Ovary (tissue), 7 donors: ENCODE measurements at regions not wholly inside any gene's neighbourhood (a gene's known extent, or its start where the extent isn't known, plus 50 kb on each side); places are given as distances from the start of the nearest gene placed in this dataset.

Source experiments
- DNase-seq, 5 donors: peaks; one replicate each; pipeline ENCODE4 v3.0.0-alpha.2; 2019 to 2020
- H3K27ac ChIP-seq, 2 donors: fragments of 200-600 bp; one replicate each; pipeline versions ENCODE4 v1.5.1 to v1.8.0; 2019 to 2022
- H3K27me3 ChIP-seq: fragments of 200-600 bp; one replicate; pipeline ENCODE4 v1.8.0; 2022
- H3K36me3 ChIP-seq: fragments of 200-600 bp; sonication (generic); one replicate; pipeline ENCODE4 v1.5.1; 2019
- H3K4me1 ChIP-seq: one replicate; pipeline ENCODE4 v1.8.1; 2013; ENCODE audit warnings: mild to moderate bottlenecking, moderate library complexity; ENCODE audit not compliant: insufficient read depth
- H3K4me3 ChIP-seq: fragments of 200-600 bp; sonication (generic); one replicate; pipeline ENCODE4 v1.5.1; 2017
- H3K9me3 ChIP-seq, 2 donors: fragments of 200-600 bp in 1 of 2; sonication (generic) in 1 of 2; one replicate each; pipeline versions ENCODE4 v1.5.1 to v1.8.1; 2013 to 2019; ENCODE audit warnings: mild to moderate bottlenecking in 1 of 2, moderate library complexity in 1 of 2
- CTCF ChIP-seq, 3 donors: fragments of 450-650 bp in 2 of 3; fragments of 200-600 bp in 1 of 3; IDR thresholded peaks; one replicate each; pipeline versions ENCODE4 v1.5.1 to v1.8.0; 2016 to 2022; ENCODE audit warnings: antibody characterized with exemption in 3 of 3, mild to moderate bottlenecking in 1 of 3
- EP300 ChIP-seq: sonication (generic); formaldehyde crosslinking; IDR thresholded peaks from one replicate; pipeline ENCODE4 v1.6.1; 2017; ENCODE audit warnings: antibody characterized with exemption
- POLR2A ChIP-seq: fragments of 450-650 bp; IDR thresholded peaks from one replicate; pipeline ENCODE4 v1.6.1; 2017; ENCODE audit warnings: antibody characterized with exemption, mild to moderate bottlenecking, moderate library complexity
- WGBS, 3 donors: extraction: QIAGEN DNeasy Blood & Tissue Kit in 1 of 3; methylation state at CpG; one replicate each; pipeline versions ENCODE4 v1.1.5 to v1.1.7; 2013 to 2017; 5-methylcytosine and 5-hydroxymethylcytosine counted together
- intact Hi-C, 4 donors: fragments of 100-400 bp; cut with DNase I; formaldehyde crosslinking; loops; one replicate each; pipeline versions ENCODE4 v1.11.0 to v1.15.1; 2022 to 2023
- donor health status: DM: no; HTN: no; CAD: no; lungs with moderate emphysema.
- donor health status: DM: no; HTN: no; CAD: no.
- donor health status: Bipolar disorder and iron deficiency.
- donor health status: DM: no; HTN: no; CAD: no.
- donor health status: DM: yes; HTN: yes; CAD: no.

DNA sequence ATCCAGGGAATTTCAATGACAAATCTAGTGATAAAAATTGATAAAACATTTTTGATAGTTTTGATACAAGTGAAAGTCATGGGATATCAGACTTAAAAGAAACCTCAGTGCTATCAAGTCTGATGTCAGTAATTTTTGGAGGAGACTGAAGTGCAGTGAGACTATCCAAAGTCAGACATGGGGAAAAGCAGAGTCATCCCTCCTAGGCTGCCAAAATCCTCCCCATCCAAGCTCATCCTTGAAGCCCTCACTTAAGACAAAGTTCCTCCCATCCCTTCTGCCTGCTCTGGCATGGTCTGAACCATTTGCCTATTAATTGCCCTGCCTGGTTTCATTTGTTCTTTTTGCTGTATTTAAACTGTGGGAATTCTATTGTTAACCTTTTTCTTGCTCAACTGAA is 456.9 kb upstream of the UBE2E2 start:
- H3K27ac ChIP-seq, result no peak overlapping the region
- intact Hi-C loops, result no loop called here

DNA sequence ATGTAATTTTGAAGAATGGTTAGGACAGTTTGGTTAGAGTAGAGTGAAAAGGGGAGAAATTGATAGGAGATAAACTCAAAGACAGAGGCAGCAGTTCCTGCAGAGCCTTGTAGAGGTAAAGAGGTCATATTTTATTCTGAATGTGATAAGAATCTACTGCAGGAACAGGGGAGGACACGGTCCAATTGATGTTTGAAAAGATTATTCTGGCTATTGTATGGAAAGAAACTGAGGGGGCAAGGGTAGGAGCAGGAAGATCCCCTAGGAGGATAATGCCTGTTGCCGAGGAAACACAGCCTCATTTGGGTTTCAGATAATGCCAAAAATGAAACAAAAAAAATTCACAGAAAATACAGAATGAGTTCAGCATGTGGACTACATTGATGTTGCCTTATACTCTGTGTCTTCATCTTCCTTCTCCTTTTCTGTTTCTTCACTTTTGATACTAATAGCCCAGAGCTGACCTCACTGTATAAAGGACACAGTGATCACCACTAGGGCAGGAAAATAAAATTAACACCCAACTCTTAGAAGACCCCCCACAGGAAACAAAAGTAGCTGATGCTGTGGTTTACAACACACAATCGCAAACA is 454.6 kb upstream of the UBE2E2 start:
- H3K27ac ChIP-seq, result no peak overlapping the region
- intact Hi-C loops, result no loop called here
- DNase-seq, result no peak
- H3K4me3 ChIP-seq, result no peak overlapping the region
- 5 to 27% (median 11%) methylated on average over 3 of the region's 3 CpGs for WGBS, 3 donors
- H3K4me1 ChIP-seq, result no peaks in the 10 kb centered on the region
- H3K27me3 ChIP-seq, result no peaks in the 10 kb centered on the region
- TF ChIP-seq CTCF (IDR thresholded peaks at IDR 0.05) (no peak), EP300 (no peak), POLR2A (no peak)
- no peaks in the 10 kb centered on the region for H3K36me3 ChIP-seq
- no peaks in the 10 kb centered on the region for H3K9me3 ChIP-seq

More for the DNA sequence above, 456.9 kb upstream of the UBE2E2 start:
- Histone ChIP-seq H3K27me3 (no peaks in the 10 kb centered on the region), H3K9me3 (no peaks in the 10 kb centered on the region), H3K36me3 (no peaks in the 10 kb centered on the region), H3K4me3 (no peak overlapping the region), H3K4me1 (no peaks in the 10 kb centered on the region)
- no peak for DNase-seq
- TF ChIP-seq CTCF (IDR thresholded peaks at IDR 0.05) (no peak), POLR2A (no peak)

DNA sequence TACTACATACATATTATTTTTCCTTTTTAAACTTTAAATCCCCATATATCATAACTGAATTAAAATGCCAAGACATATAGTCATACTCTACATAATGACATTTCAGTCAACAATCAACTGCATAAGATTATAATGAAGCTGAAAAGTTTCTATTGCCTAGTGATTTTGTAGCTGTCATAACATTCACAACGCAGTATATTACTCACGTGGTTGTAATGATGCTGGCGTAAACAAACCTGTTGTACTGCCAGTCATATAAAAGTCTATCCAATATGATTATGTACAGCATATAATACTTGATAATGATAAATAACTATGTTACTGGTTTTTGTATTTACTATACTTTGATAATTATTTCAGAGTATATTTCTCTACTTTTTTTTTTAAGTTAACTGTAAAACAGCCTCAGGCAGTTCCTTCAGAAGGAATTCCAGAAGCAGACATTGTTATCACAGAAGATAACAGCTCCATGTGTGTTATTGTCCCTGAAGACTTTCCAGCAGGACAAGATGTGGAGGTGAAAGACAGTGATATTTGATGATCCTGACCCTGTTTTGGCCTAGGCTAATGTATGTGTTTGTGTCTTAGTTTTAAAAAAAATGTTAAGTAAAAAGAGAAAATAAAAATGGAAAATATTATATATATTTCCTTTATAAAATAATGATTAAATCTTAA is 443.4 kb upstream of the UBE2E2 start:
- intact Hi-C loops, result no loop called here
- H3K4me3 ChIP-seq, result no peak overlapping the region

GRCh38 chr3:22765679-22766078 is 437.4 kb upstream of the UBE2E2 start:
- TF ChIP-seq EP300 (no peak), CTCF (IDR thresholded peaks at IDR 0.05) (no peak), POLR2A (no peak)
- Histone ChIP-seq H3K4me3 (no peak overlapping the region), H3K27ac (no peak overlapping the region), H3K36me3 (no peaks in the 10 kb centered on the region), H3K9me3 (no peaks in the 10 kb centered on the region), H3K27me3 (no peaks in the 10 kb centered on the region), H3K4me1 (no peaks in the 10 kb centered on the region)
- DNase-seq, result no peak
- intact Hi-C loops, result no loop called here

More for the DNA sequence above, 443.4 kb upstream of the UBE2E2 start:
- H3K4me1 ChIP-seq, result no peaks in the 10 kb centered on the region
- H3K27me3 ChIP-seq, result no peaks in the 10 kb centered on the region
- H3K27ac ChIP-seq, result no peak overlapping the region
- 69 to 70% (median 70%) methylated on average over 3 of the region's 3 CpGs for WGBS, 3 donors
- DNase-seq, result no peak
- H3K9me3 ChIP-seq, result no peaks in the 10 kb centered on the region
- no peaks in the 10 kb centered on the region for H3K36me3 ChIP-seq
- TF ChIP-seq POLR2A (no peak), CTCF (IDR thresholded peaks at IDR 0.05) (no peak), EP300 (no peak)
